ENCODE measurements at regions not wholly inside any gene's neighbourhood (a gene's known extent, or its start where the extent isn't known, plus 50 kb on each side); places are given as distances from the start of the nearest gene placed in this dataset.

- TF ChIP-seq POLR2A (IDR thresholded peaks at IDR 0.05; ENCODE audit: low read length) (no peak), GATA1 (IDR thresholded peaks at IDR 0.05; ENCODE audit: low read depth, low read length) (no peak)
Measured at GRCh38 chr4:19368800-19369199, 882.9 kb upstream of the SLIT2 start.

Data from erythroblast (primary cell).